OCI-LY7 (cell line): ENCODE measurements at regions not wholly inside any gene's neighbourhood (a gene's known extent, or its start where the extent isn't known, plus 50 kb on each side); places are given as distances from the start of the nearest gene placed in this dataset.
"Not testable (repeated sequence)": the region's sequence is repeated elsewhere in the genome, so short reads cannot be mapped to it uniquely, and the experiment has no call there.

ENCODE experiments used
- BruUV-seq: library from RNA; stranded (reverse); fragments of 400-500 nt; replicated peaks from 2 replicates; lab custom pipeline; 2021; lab: Mats Ljungman, UMichigan
- CTCF ChIA-PET: fragments of 300-600 bp; sonication (Branson Sonifier 250); formaldehyde crosslinking; loops from one replicate; lab custom pipeline; 2022; ENCODE audit warnings: antibody characterized with exemption; ENCODE audit not compliant: unreplicated experiment; lab: Charles Lee
- POLR2A ChIA-PET: fragments of 300-600 bp; sonication (Branson Sonifier 250); formaldehyde crosslinking; loops from one replicate; lab custom pipeline; 2022; ENCODE audit warnings: antibody characterized with exemption; lab: Charles Lee
- DNase-seq: peaks from one replicate; pipeline ENCODE4 v3.0.0-alpha.2; 2015; ENCODE audit warnings: low spot score
- H2AFZ ChIP-seq: fragments of 200-600 bp; sonication (generic), shearing (Covaris generic); 2 replicates; pipeline ENCODE4 v1.6.1; 2014; ENCODE audit warnings: mild to moderate bottlenecking, antibody characterized with exemption, low read length, moderate library complexity
- H3K27ac ChIP-seq: fragments of 200-600 bp; sonication (generic); 2 replicates; pipeline ENCODE4 v1.5.1; 2014; ENCODE audit warnings: mixed run types, low read depth, mild to moderate bottlenecking, moderate library complexity, low read length, inconsistent platforms; ENCODE audit not compliant: poor library complexity, severe bottlenecking
- H3K36me3 ChIP-seq: fragments of 200-600 bp; sonication (generic); 2 replicates; pipeline ENCODE4 v1.6.1; 2014; ENCODE audit warnings: mild to moderate bottlenecking, antibody characterized with exemption, low read length, moderate library complexity, mixed read lengths; ENCODE audit not compliant: insufficient read depth
- H3K4me1 ChIP-seq: fragments of 200-600 bp; sonication (generic); 2 replicates; pipeline ENCODE4 v1.5.1; 2014; ENCODE audit warnings: mild to moderate bottlenecking, low read length; ENCODE audit not compliant: insufficient read depth, poor library complexity, severe bottlenecking
- H3K4me2 ChIP-seq: fragments of 200-600 bp; sonication (generic); 2 replicates; pipeline ENCODE4 v1.6.1; 2014; ENCODE audit warnings: mild to moderate bottlenecking, low read length
- H3K4me3 ChIP-seq: fragments of 200-600 bp; sonication (generic); 2 replicates; pipeline ENCODE4 v1.5.1; 2014; ENCODE audit warnings: mild to moderate bottlenecking, low read depth, low read length; ENCODE audit not compliant: poor library complexity, severe bottlenecking
- H3K79me2 ChIP-seq: fragments of 200-600 bp; sonication (generic); 2 replicates; pipeline ENCODE4 v1.6.1; 2016; ENCODE audit warnings: low read depth, mild to moderate bottlenecking, low read length, moderate library complexity, mixed read lengths; ENCODE audit not compliant: insufficient read depth
- H3K9me2 ChIP-seq: fragments of 200-600 bp; sonication (generic); 2 replicates; pipeline ENCODE4 v1.6.1; 2016; ENCODE audit warnings: mild to moderate bottlenecking, low read length, mixed read lengths; ENCODE audit not compliant: insufficient read depth
- H3K9me3 ChIP-seq: fragments of 200-600 bp; sonication (generic); 2 replicates; pipeline ENCODE4 v1.6.1; 2014; ENCODE audit warnings: mild to moderate bottlenecking, mixed run types, low read length, mixed read lengths
- H4K20me1 ChIP-seq: fragments of 200-600 bp; sonication (generic); 2 replicates; pipeline ENCODE4 v1.6.1; 2014; ENCODE audit warnings: mild to moderate bottlenecking, antibody characterized with exemption, low read length, moderate library complexity, mixed read lengths; ENCODE audit not compliant: insufficient read depth
- EZH2phosphoT487 ChIP-seq: fragments of 200-600 bp; sonication (generic); IDR thresholded peaks from 2 replicates; pipeline ENCODE4 v1.6.1; 2018; ENCODE audit warnings: low read depth, borderline replicate concordance, mild to moderate bottlenecking, mixed run types, antibody characterized with exemption, low read length, moderate library complexity, mixed read lengths
- intact Hi-C: fragments of 100-400 bp; cut with micrococcal nuclease; formaldehyde crosslinking; loops from one replicate; pipeline ENCODE4 v1.10.0; 2022; ENCODE audit not compliant: unreplicated experiment
- TF ChIP-seq, protein P1 (sequence below): fragments of 200-600 bp; sonication (generic); conservative IDR thresholded peaks from 2 replicates; pipeline ENCODE4 v1.5.1; 2014; ENCODE audit warnings: mild to moderate bottlenecking, antibody characterized with exemption, low read length, moderate library complexity, mixed read lengths

DNA sequence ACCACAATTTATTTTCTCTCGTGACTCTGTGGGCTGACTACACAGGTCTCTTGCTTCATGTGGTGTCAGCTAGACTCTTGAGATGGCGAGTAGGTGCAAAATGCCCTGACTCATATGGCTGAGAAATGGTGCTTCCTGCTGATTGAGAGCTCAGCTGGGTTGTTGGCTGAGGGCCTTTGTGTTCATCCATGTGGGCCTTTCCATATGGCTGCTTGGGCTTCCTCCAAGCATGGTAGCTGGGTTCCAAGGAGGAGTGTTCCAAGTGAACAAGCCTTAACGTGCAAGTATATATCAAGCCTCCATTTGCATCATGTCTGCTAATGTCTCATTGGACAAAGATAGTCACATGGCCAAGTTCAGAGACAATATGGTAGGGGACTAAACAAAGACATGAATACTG lies 164.0 kb downstream of the PDCD6IP start:
- no TSS peak for BruUV-seq
- Histone ChIP-seq H4K20me1 (no peaks in the 10 kb centered on the region), H3K9me3 (no peaks in the 10 kb centered on the region), H3K4me3 (no peak overlapping the region), H3K4me1 (no peaks in the 10 kb centered on the region), H3K36me3 (no peaks in the 10 kb centered on the region), H3K4me2 (no peak overlapping the region), H3K79me2 (no peaks in the 10 kb centered on the region), H2AFZ (no peak overlapping the region), H3K9me2 (no peaks in the 10 kb centered on the region), H3K27ac (no peak overlapping the region)
- intact Hi-C loops: no loop called here
- DNase-seq: no peak
- CTCF ChIA-PET: no interaction called here
- POLR2A ChIA-PET: no interaction called here
- TF ChIP-seq, protein P1, sequence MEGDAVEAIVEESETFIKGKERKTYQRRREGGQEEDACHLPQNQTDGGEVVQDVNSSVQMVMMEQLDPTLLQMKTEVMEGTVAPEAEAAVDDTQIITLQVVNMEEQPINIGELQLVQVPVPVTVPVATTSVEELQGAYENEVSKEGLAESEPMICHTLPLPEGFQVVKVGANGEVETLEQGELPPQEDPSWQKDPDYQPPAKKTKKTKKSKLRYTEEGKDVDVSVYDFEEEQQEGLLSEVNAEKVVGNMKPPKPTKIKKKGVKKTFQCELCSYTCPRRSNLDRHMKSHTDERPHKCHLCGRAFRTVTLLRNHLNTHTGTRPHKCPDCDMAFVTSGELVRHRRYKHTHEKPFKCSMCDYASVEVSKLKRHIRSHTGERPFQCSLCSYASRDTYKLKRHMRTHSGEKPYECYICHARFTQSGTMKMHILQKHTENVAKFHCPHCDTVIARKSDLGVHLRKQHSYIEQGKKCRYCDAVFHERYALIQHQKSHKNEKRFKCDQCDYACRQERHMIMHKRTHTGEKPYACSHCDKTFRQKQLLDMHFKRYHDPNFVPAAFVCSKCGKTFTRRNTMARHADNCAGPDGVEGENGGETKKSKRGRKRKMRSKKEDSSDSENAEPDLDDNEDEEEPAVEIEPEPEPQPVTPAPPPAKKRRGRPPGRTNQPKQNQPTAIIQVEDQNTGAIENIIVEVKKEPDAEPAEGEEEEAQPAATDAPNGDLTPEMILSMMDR: no peak
- TF ChIP-seq EZH2phosphoT487: no peak

DNA sequence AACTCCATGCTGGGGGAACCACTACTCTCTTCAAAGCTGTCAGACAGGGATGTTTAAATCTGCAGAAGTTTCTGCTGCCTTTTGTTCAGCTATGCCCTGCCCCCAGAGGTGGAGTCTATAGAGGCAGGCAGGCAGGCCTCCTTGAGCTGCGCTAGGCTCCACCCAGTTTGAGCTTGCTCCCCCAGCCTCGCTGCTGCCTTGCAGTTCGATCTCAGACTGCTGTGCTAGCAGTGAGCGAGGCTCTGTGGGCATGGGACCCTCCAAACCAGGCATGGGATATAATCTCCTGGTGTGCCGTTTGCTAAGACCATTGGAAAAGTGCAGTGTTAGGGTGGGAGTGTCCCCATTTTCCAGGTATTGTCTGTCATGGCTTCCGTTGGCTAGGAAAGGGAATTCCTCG lies 171.8 kb downstream of the PDCD6IP start:
- H2AFZ ChIP-seq, BruUV-seq, H3K4me3 ChIP-seq, CTCF ChIA-PET, H3K9me3 ChIP-seq, H3K36me3 ChIP-seq, H3K4me2 ChIP-seq, H4K20me1 ChIP-seq, H3K9me2 ChIP-seq, H3K27ac ChIP-seq, H3K4me1 ChIP-seq, H3K79me2 ChIP-seq, DNase-seq: not testable (repeated sequence)
- POLR2A ChIA-PET: interaction anchor here (1.3 kb wide), 1 partner anchor 15 kb away, joined by 3 read pairs; no protein-coding TSS in a partner anchor
- intact Hi-C loops: loop anchor here (10.0 kb wide), 1 partner anchor 295 kb away; no protein-coding TSS in a partner anchor

DNA sequence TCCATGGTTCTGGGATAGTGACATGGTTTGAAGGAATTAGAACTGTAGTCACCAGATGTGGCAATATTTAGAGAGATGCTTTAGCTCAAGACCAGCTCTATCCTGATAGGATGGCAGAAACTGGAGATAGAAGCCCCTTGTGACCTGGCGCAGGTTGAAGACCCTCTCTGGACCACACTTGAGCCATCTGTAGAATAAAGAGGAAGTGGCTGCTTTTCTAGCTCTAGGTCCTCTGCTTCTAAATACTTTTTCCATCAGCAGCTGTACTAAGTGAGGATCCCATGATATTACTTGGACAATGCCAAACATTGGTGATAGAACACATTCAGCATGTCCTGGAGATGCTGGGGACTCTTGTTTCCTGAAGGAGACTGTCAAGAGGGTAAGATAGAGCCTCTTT lies 172.6 kb downstream of the PDCD6IP start:
- H3K9me3 ChIP-seq: no peaks in the 10 kb centered on the region
- no peak overlapping the region for H3K4me3 ChIP-seq
- CTCF ChIA-PET: no interaction called here
- no peaks in the 10 kb centered on the region for H3K4me1 ChIP-seq
- TF ChIP-seq EZH2phosphoT487: no peak
- TF ChIP-seq, protein P1: no peak
- no peak overlapping the region for H3K27ac ChIP-seq
- H3K36me3 ChIP-seq: no peaks in the 10 kb centered on the region
- H2AFZ ChIP-seq: no peak overlapping the region
- H3K9me2 ChIP-seq: no peaks in the 10 kb centered on the region
- H4K20me1 ChIP-seq: no peaks in the 10 kb centered on the region
- no peak for DNase-seq
- no peak overlapping the region for H3K4me2 ChIP-seq
- POLR2A ChIA-PET: interaction anchor here (1.3 kb wide), 1 partner anchor 14 kb away, joined by 3 read pairs; no protein-coding TSS in a partner anchor
- no TSS peak for BruUV-seq
- intact Hi-C loops: loop anchor here (10.0 kb wide), 1 partner anchor 294 kb away; no protein-coding TSS in a partner anchor
- no peaks in the 10 kb centered on the region for H3K79me2 ChIP-seq
